T-helper 2 cell treated with Interferon-gamma antibody and Interleukin-4, amounts not matched to agents 100 ng/mL and 5 ng/mL, for 36 hours (primary cell): ENCODE measurements at regions not wholly inside any gene's neighbourhood (a gene's known extent, or its start where the extent isn't known, plus 50 kb on each side); places are given as distances from the start of the nearest gene placed in this dataset.
"Not testable (repeated sequence)": the region's sequence is repeated elsewhere in the genome, so short reads cannot be mapped to it uniquely, and the experiment has no call there.

Experiments
- intact Hi-C: fragments of 100-400 bp; cut with micrococcal nuclease; formaldehyde crosslinking; loops from one replicate; pipeline ENCODE4 v1.15.1; 2023

- intact Hi-C loops: loop anchor here (10.0 kb wide), 1 partner anchor 54 kb away; no protein-coding TSS in a partner anchor
Observed at GRCh38 chr15:75100679-75101078, 77.3 kb downstream of the PPCDC start.

DNA sequence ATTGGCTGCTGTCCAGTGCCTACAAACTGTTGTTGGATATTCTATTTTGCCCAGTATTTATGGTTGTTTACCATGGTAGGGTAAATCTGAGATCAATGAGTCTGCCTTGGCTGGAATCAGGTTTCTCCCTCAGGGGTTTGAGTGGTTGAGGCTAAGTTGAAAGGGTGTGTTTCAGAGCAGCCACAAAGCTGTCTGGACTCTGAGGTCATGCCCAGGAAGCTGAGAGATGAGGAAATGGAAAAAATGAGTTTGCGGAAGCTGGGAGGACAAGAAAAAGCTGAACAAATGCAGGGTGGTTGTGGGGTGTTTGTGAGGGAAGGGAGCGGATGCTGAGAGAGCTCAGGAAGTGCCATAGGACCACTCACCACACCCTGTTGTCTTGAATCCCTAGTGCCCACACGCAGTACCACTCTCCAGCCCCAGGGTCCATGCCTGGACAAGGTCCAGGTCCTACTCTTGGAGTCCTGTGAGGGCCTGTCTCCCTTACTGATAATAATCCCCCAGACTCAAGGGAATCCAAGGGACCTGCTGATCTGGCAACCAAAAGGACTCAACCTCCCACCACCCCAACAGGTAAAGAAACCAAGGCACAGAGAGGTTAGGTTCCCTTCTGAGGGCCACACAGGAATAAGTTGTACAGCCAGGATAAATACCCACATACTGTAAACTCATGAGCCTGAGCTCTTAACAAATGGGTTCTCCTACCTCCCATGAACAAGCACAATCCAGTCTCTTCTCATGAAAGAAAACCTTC, 81.6 kb downstream of the PPCDC start:
- intact Hi-C loops: loop anchor here (10.0 kb wide), 1 partner anchor 50 kb away; no protein-coding TSS in a partner anchor

- intact Hi-C loops: loop anchor here (10.0 kb wide), 1 partner anchor 47 kb away; no protein-coding TSS in a partner anchor
Observed at GRCh38 chr15:75107516-75107907, 84.1 kb downstream of the PPCDC start.

- intact Hi-C loops: loop anchor here (1.0 to 10.0 kb wide), 5 partner anchors 23 to 94 kb away; no protein-coding TSS in a partner anchor
Observed at GRCh38 chr15:75107908-75108838, 84.8 kb downstream of the PPCDC start.

DNA sequence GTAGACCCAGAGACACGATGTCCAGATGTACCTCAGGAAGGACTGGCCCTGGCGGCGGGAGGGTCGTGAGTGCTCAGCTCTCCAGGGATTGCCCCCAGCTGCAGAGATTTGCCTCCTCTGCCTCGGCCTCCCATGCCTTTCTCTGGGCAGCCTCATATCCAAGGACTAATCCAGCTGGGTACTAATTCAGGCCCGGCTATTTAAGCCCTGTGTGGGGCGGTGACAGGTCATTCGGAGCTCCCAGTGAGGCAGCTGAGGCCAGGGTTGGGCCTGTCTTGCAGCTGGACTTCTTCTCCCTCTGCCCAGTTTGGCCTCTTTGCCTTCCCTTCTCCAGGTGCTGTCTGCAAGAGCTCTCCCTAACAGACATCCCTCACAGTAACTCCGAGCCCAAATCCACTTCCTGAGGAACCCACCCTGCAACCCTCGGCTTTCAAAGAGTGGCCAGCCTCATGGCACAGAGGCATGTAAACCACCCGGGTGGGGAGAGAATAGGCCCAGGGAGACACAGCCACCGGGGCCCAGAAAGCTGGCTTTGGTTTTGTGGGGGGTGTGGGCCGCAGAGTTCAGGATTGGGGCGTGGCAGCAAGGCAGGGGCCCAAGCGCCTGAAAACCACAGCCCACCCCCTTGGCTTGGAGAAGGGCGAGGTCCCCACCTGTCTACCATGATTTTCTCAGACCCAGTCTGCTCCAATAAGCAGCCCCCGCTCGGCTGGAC, 85.8 kb downstream of the PPCDC start:
- intact Hi-C loops: loop anchor here (2.0 to 10.0 kb wide), 2 partner anchors 46 to 66 kb away; no protein-coding TSS in a partner anchor

DNA sequence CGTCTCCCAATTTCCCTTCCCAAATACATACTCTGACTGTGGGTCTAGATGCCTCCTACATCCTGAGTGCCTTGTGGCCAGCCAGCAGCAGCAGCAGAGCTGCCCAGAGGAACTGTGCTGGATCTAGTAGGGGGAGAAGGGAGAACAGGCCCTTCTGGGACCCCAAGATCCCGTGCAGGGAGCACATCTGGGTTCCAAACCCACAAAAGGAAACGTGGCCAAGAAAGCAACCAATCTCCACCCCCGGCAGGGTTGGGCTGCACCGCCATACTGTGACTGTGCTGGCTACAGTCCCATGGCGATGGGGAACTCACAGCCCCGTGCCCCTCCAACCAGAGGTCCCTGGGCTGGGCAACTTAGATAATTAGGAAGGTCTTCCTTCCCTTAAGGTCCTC, 86.3 kb downstream of the PPCDC start:
- intact Hi-C loops: loop anchor here (2.0 to 10.0 kb wide), 2 partner anchors 45 to 67 kb away; no protein-coding TSS in a partner anchor

- intact Hi-C loops: no loop called here
Observed at GRCh38 chr15:75112278-75112847, 89.0 kb downstream of the PPCDC start.

- intact Hi-C loops: no loop called here
Observed at GRCh38 chr15:75112848-75113492, 88.7 kb upstream of the C15orf39 start.

- intact Hi-C loops: no loop called here
Observed at GRCh38 chr15:75114327-75114726, 87.4 kb upstream of the C15orf39 start.

DNA sequence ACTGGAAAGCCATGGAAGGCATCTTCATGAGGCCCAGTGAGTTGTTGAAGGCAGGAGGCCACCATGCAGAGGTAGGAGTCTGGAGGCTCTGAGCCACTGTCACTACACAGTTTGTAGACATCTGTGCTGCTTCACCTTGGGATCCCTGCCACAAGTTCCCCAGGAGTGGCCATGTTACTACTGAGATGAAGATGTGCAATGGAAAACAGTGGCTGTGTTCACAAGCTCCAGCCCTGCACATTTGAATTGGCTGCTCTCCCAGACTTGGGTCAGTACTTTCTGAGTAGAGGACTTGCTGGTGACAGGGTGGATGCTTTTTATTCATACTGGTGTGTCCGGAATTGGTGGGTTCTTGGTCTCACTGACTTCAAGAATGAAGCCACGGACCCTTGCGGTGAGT, 86.9 kb upstream of the C15orf39 start:
- intact Hi-C loops: no loop called here

GRCh38 chr15:75115411-75115913, 86.2 kb upstream of the C15orf39 start:
- intact Hi-C loops: not testable (repeated sequence)

GRCh38 chr15:75116143-75116542, 85.5 kb upstream of the C15orf39 start:
- intact Hi-C loops: not testable (repeated sequence)

- intact Hi-C loops: no loop called here
Observed at GRCh38 chr15:75117993-75118392, 83.7 kb upstream of the C15orf39 start.

DNA sequence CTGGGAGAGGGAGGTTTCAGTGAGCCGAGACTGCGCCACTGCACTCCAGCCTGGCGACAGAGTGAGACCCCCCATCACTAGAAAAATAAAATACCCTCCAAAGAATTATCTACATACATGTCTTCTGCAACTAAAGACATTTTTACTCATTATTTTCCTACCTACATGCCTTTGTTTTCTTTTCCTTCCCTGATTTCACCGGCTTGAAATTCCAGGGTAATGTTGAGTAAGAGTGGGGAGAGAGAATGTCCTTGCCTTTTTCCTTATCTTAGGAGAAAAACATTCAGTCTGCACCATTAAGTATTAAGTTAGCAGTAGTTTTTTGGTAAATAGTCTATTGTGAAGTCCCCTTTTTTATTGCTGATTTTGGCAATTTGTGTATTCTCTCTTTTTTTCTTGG, 82.4 kb upstream of the C15orf39 start:
- intact Hi-C loops: not testable (repeated sequence)

GRCh38 chr15:75121491-75121890, 80.2 kb upstream of the C15orf39 start:
- intact Hi-C loops: no loop called here

DNA sequence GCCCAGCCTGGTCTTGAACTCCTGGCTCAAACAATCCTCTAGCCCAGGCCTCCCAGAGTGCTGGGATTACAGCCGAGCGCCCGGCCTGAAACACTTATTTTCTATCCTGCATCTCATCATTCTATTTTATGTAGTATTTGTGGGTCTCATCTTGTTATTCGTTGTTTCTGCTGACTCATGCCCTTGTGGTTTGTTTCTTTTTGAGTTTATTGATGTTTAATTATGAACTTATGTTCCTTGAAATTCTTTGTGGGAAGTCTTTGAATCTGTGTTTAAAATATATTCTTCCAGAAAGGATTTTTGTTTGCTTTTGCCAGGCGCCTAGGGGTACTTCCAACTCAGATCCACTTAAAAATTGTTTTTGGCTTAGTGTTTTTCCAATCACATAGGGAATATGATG, 78.3 kb upstream of the C15orf39 start:
- intact Hi-C loops: no loop called here

GRCh38 chr15:75124278-75124677, 77.4 kb upstream of the C15orf39 start:
- intact Hi-C loops: not testable (repeated sequence)

DNA sequence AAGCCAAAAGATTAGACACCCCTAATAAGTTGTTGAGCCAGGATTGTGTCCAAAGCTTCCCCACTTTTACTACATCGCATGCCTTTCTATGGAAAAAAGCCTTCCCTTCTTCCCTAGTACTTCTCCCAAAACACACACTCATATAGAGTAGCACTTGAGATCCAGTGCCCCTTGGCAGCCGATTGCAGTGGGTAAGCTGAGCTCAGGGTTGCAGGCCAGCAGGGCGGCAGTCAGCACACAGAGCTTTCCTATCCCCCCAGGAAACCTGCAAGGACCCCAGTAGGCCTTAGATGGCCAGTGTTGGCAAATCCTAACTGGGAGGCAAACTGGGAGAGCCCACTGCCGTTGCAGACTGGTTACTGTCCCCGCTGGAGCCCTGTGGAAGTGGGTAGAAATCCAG, 75.7 kb upstream of the C15orf39 start:
- intact Hi-C loops: no loop called here

DNA sequence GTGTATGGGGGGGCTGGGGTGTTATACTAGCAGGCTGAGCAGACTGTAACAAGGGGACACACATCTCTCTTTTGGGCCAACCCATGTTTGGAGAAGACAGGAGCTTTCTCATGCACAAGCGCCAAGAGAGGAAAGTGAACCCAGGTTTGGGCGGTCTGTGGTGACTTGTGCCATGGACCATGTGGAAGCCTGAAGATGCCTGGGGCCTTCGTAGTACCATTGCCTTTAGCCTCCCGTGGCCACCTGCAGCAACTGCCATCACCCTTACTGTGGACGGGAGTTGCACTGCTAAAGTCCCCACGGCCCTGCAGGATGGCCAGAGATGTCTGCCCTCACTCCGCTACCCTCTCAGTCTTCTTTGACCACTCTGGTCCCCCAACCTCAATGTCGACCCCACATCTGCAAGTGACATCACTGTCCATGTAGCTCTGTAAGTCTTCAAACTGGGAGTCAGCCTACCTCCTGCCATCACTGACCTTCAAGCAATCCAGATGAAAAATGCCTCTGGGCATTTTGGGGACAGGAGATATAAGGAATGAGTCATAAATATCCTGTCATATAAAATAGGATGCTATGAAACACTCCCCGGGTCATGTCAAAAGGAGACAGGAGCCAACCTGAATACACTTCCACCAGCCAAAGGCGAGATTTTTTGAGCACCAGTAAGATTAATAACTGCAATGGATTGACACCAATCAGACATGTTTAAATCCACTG, 74.7 kb upstream of the C15orf39 start:
- intact Hi-C loops: no loop called here

DNA sequence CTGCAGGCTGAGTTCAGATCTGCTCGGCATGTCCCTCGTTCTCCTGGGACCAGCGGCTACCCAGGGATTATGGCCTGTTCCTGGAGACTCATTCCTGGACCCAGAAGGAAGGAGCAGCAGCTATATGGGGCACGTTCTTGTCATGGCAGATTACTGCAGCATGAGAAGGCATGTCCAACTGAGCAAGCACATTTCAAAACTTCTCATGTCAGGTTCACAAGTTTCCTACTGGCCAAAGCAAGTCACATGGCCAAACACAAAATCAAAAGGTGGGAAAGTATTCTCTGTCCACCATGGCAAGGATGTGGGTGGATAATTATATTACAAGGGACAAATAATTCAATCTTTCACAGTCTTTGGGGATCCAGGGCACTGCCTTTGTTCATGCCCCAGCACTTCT, 71.9 kb upstream of the C15orf39 start:
- intact Hi-C loops: no loop called here
